ENCODE measurements at regions not wholly inside any gene's neighbourhood (a gene's known extent, or its start where the extent isn't known, plus 50 kb on each side); places are given as distances from the start of the nearest gene placed in this dataset.

DNA sequence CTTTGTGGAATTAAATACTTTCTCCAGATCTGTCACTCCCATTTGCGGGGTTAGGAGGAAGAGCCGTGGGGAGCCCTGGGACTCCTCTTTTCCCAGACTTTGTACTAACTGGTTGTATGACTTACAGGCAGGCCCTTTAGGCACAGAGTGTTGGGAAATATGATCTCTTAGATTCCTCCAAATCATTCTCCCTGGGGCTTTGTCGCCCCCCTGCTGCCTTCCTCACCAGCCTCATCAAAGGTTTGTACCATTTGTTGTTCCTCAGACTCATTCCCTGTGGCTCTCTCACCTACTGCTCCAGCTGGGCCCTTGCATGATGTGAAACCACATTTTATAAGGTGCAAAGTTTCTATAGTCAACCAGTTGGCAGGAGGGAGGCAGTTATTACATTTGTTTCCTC lies 56.4 kb downstream of the CRYGS start:
- no peaks in the 10 kb centered on the region for H3K9me3 ChIP-seq
- DNase-seq (ENCODE audit: low spot score) (no peak), ATAC-seq (ENCODE audit: insufficient number of reproducible peaks, low FRiP score, low read depth) (no peak)
- no peaks in the 10 kb centered on the region for H3K36me3 ChIP-seq
- peaks cover 0 to 10% of the 10 kb centered on the region in 2 donors for H3K4me1 ChIP-seq (ENCODE audit: control insufficient read depth in 1 of 2, low read depth in 2 of 2)
- H3K27me3 ChIP-seq (replicated peaks; ENCODE audit: insufficient read depth), result no peaks in the 10 kb centered on the region
- TF ChIP-seq, protein P1, sequence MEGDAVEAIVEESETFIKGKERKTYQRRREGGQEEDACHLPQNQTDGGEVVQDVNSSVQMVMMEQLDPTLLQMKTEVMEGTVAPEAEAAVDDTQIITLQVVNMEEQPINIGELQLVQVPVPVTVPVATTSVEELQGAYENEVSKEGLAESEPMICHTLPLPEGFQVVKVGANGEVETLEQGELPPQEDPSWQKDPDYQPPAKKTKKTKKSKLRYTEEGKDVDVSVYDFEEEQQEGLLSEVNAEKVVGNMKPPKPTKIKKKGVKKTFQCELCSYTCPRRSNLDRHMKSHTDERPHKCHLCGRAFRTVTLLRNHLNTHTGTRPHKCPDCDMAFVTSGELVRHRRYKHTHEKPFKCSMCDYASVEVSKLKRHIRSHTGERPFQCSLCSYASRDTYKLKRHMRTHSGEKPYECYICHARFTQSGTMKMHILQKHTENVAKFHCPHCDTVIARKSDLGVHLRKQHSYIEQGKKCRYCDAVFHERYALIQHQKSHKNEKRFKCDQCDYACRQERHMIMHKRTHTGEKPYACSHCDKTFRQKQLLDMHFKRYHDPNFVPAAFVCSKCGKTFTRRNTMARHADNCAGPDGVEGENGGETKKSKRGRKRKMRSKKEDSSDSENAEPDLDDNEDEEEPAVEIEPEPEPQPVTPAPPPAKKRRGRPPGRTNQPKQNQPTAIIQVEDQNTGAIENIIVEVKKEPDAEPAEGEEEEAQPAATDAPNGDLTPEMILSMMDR (IDR thresholded peaks at IDR 0.05), result no peak
- H3K27ac ChIP-seq, result no peak overlapping the region
- H3K4me3 ChIP-seq, result no peak overlapping the region

DNA sequence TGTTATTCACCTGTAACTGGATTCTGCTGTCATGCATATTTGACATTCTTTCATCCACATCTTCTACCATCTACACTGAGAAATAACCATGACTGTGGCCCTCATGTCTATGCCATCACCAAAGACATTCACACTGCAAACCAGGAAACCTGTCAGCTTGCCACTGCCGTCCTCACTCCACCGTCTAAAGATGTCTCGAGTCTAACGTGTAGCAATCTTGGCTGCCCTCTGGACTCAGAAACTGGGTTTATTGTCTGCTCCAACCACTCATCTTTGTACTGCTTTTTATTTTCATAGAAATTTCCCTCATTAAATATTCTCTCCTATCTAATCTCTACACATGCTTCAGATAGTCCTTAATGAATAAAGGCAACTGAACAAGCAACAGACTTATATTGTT lies 57.1 kb downstream of the CRYGS start:
- H3K27ac ChIP-seq, result no peak overlapping the region
- TF ChIP-seq, protein P1 (IDR thresholded peaks at IDR 0.05), result no peak
- H3K27me3 ChIP-seq (replicated peaks; ENCODE audit: insufficient read depth), result no peaks in the 10 kb centered on the region
- H3K4me3 ChIP-seq, result no peak overlapping the region
- H3K36me3 ChIP-seq, result no peaks in the 10 kb centered on the region
- no peak for DNase-seq (ENCODE audit: low spot score)
- H3K9me3 ChIP-seq, result no peaks in the 10 kb centered on the region
- no peak for ATAC-seq (ENCODE audit: insufficient number of reproducible peaks, low FRiP score, low read depth)
- H3K4me1 ChIP-seq (ENCODE audit: control insufficient read depth in 1 of 2, low read depth in 2 of 2), result peaks cover 0 to 2% of the 10 kb centered on the region in 2 donors

DNA sequence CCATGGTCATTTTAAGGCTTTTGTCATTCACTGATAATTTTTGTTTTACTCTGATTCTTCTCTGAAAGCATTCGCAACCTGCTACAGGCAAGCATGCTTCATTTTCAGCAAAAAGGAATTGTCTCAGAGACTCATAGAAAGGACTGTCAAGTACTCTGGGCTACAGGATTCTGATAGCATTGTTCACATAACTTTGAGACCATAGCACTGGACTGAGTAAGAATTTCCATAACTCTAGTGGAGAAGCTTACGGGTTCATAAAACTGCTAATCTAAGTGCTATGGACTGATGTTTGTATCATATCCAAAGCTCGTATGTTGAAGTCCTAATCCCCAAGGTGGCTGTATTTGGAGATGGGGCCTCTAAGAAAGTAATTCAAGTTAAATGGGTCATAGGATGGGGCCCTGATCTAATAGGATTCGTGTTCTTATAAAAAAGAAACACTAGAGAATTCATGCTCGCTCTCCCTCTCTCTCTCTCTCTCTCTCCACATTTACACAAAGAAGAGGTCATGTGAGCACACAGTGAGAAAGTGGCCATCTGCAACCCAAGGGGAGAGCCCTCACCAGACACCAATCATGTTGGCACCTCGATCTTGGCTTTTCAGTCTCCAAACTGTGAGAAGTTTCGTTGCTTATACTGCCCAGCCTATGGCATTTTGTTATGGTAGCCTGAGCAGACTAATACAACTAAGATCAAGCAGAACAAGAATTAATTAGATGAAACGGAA lies 60.4 kb downstream of the CRYGS start:
- TF ChIP-seq, protein P1 (IDR thresholded peaks at IDR 0.05), result no peak
- no peaks in the 10 kb centered on the region for H3K9me3 ChIP-seq
- no peak overlapping the region for H3K4me3 ChIP-seq
- DNase-seq (ENCODE audit: low spot score) (no peak), ATAC-seq (ENCODE audit: insufficient number of reproducible peaks, low FRiP score, low read depth) (no peak)
- no peaks in the 10 kb centered on the region for H3K36me3 ChIP-seq
- no peaks in the 10 kb centered on the region for H3K4me1 ChIP-seq (ENCODE audit: control insufficient read depth in 1 of 2, low read depth in 2 of 2)
- H3K27ac ChIP-seq, result no peak overlapping the region
- no peaks in the 10 kb centered on the region for H3K27me3 ChIP-seq (replicated peaks; ENCODE audit: insufficient read depth)

DNA sequence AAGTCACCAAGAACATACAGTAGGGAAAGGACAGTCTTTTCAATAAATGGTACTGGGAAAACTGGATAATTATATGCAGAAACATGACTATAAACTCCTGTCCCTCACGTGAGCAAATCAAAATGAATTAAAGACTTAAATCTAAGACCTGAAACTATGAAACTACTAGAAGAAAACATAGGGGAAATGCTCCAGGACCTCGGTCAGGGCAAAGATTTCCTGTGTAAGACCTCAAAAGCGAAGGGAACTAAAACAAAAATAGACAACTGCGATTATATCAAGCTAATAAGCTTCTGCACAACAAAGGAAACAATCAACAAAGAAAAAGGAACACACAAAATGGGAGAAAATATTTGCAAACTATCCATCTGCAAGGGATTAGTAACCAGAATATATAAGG lies 62.7 kb downstream of the CRYGS start:
- TF ChIP-seq, protein P1 (IDR thresholded peaks at IDR 0.05), result no peak
- peaks cover 0 to 1% of the 10 kb centered on the region in 2 donors for H3K4me1 ChIP-seq (ENCODE audit: control insufficient read depth in 1 of 2, low read depth in 2 of 2)

DNA sequence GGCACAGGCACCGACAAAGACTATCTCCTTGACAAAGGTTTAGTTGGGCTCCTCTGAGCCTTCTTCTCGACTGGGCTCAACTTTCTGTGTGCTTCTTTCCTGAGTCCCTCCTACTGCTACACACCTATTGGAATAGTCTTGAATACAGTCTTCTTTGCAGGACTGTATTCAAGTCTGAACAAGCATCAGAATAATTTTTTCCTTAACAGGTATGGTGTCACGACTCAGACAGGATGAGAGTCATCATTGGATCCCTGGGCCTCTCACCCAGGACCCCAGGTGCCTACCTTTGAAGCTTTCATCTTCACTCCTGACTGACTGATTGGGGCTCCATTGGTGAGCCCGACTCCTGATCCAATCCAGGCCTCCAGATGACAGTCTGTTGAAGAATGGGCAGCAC lies 66.3 kb downstream of the CRYGS start:
- H3K36me3 ChIP-seq, result no peaks in the 10 kb centered on the region
- no peak for DNase-seq (ENCODE audit: low spot score)
- no peak overlapping the region for H3K27ac ChIP-seq
- H3K9me3 ChIP-seq, result no peaks in the 10 kb centered on the region
- peaks cover 0 to 10% of the 10 kb centered on the region in 2 donors for H3K4me1 ChIP-seq (ENCODE audit: control insufficient read depth in 1 of 2, low read depth in 2 of 2)
- no peak overlapping the region for H3K4me3 ChIP-seq
- no peaks in the 10 kb centered on the region for H3K27me3 ChIP-seq (replicated peaks; ENCODE audit: insufficient read depth)
- ATAC-seq (ENCODE audit: insufficient number of reproducible peaks, low FRiP score, low read depth), result no peak
- TF ChIP-seq, protein P1 (IDR thresholded peaks at IDR 0.05), result no peak

More for the DNA sequence above, 62.7 kb downstream of the CRYGS start:
- DNase-seq (ENCODE audit: low spot score) (no peak), ATAC-seq (ENCODE audit: insufficient number of reproducible peaks, low FRiP score, low read depth) (no peak)
- Histone ChIP-seq H3K9me3 (no peaks in the 10 kb centered on the region), H3K4me3 (no peak overlapping the region), H3K27ac (no peak overlapping the region), H3K36me3 (no peaks in the 10 kb centered on the region), H3K27me3 (replicated peaks; ENCODE audit: insufficient read depth) (no peaks in the 10 kb centered on the region)

Measured in thoracic aorta (tissue), 2 donors.